ENCODE measurements at regions not wholly inside any gene's neighbourhood (a gene's known extent, or its start where the extent isn't known, plus 50 kb on each side); places are given as distances from the start of the nearest gene placed in this dataset.

DNA sequence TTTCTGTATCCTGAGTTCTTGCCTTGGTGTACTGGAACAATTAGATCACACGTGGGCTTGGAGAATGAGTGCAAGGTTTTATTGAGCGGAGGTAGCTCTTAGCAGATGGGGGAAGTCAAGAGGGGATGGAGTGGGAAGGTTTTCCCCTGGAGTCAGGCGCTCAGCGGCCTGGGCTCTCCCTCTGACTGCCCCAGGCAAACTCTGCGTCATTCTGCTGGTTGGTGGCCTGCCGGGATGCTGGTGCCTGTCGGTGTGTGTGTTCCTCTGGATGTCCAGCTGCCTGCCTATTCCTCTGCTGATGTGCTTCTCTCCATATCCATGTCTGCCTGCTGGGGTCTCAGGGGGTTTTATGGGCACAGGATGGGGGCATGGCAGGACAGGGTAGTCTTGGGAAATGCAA is 111.0 kb downstream of the TRIB2 start:
- DNase-seq (ENCODE audit: low read depth, low spot score): no peak

DNA sequence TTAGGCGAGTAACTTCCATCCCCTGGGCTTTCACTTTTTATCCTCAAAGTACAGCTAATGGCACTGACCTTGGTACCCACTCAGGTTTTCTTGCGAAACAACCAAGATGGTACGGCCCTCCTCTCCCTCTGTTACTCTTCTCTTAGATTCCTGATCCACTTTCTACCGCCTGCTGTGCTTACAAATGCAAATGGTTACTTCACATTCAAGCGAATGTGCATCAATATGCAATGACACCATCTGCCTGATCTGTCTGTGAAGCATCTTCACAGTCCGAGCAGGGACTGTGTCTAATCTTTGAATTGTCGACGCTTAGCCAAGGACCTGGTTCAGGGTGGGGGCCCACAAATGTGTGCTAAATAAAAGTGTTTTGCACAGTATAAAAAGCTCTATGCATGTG is 112.2 kb downstream of the TRIB2 start:
- DNase-seq (ENCODE audit: low read depth, low spot score): no peak

DNA sequence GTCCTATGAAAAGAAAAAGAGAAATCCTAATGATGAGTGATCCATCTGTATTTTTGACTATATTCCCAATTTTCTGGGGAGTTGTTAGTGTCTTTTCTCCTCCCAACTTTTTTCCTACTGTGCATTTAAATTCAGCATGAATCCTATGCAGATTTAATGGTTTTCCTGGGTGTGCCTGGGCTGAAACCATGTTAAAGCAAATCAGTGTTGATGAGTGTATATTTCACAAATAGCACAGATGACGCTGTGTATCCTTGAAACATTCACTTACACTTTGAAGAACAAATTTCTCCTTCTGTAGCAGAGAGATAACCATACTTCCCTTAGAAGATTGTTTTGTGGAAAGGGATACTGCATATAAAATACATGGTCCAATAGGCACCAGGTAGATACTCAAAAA is 114.3 kb downstream of the TRIB2 start:
- DNase-seq (ENCODE audit: low read depth, low spot score): no peak

DNA sequence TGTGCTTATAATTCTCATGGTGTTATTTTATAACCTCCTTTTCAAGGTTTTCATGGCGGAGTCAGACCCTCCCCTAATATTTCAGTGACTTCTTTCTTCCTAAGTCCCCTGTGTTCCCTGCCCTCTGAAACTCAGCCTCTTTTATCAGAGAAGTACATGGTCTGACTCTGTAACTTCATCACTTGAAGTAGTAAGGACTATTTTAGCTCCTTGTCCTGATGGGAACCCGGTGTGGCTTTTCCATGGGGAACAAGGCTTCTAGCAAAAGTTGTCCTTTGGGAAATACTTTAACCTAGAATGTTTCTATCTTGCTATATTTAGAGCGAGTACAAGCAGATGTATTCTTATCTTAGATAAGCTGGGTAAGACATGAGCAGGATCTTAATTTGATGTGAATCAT is 117.5 kb downstream of the TRIB2 start:
- no peak for DNase-seq (ENCODE audit: low read depth, low spot score)

DNA sequence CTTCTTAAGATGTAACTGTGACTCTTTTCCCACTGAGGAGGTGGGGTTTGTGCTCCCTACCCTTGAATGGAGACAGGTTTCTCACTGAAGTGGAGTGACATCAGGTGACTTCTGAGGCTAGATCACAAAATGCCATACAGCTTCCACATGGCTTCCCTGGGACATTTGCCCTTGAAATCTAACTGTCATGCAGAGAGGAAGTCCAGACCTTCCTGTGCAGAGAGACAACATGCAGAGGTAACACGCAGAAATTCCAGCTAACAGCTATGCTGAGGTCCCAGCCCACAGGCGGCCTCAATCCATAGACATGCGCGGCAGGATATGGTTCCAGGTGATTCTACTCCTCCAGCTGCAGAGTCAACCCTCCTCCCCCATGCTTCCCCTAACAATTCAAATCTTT is 119.0 kb downstream of the TRIB2 start:
- no peak for DNase-seq (ENCODE audit: low read depth, low spot score)

DNA sequence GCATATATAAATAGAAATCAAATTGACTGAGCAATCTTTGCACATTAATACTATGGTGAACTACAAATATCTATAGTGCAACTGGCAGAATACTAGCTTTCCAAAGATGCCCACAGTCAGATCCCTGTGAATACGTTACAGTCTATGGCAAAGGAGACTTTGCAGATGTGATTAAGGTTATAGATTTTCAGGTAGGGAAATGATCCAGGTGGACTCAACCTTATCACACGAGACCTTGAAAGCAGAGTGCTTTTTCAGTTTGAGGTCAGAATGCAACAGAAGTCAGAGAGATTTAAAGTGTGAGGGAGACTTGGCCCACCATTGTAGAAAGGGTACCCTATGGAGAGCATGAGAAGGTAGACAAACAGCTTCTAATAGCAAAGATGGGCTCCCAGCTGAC is 122.6 kb downstream of the TRIB2 start:
- no peak for DNase-seq (ENCODE audit: low read depth, low spot score)

DNA sequence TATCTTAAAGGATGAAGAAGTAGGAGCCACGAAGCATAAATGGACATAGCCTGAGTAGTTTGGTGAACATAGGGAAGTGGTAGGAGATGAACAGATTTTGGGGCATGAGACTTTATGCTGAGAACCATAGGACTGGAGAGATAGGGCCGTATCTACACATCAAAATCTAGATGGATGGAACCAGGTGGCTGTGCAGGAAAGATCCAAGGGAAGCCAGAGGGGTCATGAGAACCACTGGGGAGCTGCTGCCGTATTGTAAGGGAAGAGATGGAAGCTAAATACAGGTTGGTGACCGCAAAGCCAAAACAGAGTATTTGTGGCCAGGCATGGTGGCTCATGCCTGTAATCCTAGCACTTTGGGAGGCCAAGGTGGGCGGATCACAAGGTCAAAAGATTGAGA is 124.3 kb downstream of the TRIB2 start:
- no peak for DNase-seq (ENCODE audit: low read depth, low spot score)

DNA sequence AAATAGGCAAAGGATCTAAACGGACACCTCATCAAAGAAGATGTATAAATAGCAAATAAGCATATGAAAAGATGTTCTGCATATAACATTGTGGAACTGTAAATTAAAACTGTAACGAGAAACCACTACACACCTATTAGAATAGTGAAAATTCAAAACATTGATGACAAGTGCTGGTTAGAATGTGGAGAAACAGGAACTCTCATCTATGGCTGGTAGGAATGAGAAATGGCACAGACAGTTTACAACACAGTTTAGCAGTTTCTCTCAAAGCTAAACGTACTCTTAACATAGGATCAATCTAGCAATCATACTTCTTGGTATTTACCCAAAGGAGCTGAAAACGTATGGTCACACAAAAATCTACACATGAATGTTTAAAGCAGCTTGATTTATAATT is 126.2 kb downstream of the TRIB2 start:
- DNase-seq (ENCODE audit: low read depth, low spot score): no peak

DNA sequence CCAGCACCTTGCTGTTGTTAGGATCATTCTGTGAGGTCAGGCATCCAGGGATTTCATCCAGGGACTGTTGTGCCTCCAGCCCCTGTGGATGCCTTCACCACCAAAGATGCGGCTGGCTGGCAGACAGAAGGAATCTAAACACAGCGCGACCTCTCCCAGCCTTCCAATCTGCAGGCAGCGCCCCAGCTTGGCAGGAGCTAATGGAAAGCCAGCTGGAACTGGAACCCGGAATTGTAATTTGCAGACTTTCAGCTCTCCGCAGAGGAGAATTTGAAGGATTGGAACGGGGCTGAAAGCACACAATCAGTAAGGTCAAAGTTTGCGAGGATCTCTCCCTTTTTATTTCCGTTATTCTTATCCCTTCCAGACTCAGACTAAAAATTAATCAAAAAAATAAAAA is 127.8 kb downstream of the TRIB2 start:
- no peak for DNase-seq (ENCODE audit: low read depth, low spot score)

DNA sequence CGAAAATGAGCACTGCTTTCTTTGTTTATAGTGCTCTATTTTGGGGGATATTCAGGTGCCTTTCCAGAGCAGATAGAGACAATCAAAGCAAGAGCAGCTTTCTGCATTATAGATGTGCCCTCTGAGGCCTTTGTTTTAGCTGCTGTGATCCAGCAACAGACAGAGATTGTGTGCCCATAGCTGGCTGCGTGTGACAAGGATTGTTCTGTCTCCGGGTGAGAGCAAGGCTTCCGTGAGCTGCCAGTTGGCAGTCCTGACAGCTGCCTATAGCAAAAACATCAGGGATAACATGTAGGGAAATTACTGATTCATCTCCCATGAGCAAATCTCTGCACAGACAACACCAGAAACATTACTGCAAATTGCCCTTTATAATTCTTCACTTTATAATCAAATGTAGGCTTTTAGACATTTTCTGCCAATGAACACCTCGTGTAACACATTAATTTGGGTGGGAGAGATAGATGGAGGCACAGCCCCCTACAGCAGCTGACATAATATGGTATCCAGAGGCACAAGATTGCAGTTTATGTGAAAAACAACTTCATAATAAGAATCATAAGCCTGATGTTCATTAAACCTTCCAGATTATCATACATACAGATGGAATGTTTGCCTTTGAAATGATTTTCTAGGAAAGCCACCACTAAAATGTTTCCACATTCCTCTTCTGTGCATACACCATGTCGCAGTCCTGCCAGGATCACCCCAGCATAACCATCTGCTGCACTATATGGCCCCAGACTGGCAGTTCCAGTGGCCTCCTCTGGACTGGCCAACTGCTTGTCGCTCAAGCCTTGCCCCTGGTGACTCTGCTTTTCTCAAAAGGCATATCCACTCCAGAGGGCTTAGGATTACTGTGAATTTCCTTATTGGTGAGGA is 131.2 kb downstream of the TRIB2 start:
- no peak for DNase-seq (ENCODE audit: low read depth, low spot score)

DNA sequence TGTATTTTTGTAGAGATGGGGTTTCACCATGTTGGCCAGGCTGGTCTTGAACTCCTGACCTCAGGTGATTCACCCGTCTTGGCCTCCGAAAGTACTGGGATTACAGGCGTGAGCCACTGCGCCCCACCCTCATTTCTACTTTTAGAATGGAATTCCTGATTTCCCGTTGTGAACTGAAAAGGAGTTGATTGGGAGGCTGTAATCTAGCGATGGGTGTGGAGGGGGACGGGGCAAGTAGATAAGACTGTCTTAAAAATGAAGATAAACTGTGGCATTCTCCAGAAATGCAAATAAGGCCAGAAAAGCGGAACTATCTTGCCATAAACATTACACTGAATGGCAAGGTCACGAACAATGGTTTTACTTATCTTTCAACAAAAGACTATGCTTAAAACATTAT is 135.4 kb downstream of the TRIB2 start:
- no peak for DNase-seq (ENCODE audit: low read depth, low spot score)

DNA sequence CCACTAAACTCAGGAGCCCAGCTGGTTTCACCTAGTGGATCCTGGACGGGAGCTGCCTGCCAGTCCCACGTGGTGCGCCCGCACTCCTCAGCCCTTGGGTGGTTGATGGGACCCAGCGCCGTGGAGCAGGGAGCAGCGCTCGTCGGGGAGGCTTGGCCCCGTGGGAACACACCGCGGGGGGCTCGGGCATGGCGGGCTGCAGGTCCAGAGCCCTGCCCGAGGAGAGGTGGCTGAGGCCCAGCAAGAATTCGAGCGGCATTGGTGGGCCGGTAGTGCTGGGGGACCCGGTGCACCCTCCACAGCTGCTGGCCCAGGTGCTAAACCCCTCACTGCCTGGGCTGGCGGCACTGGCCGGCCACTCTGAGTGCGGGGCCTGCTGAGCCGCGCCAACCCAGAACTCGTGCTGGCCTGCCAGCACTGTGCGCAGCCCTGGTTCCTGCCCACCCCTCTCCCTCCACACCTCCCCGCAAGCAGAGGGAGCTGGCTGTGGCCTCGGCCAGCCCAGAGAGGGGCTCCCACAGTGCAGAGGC is 137.3 kb downstream of the TRIB2 start:
- DNase-seq (ENCODE audit: low read depth, low spot score): no peak

DNA sequence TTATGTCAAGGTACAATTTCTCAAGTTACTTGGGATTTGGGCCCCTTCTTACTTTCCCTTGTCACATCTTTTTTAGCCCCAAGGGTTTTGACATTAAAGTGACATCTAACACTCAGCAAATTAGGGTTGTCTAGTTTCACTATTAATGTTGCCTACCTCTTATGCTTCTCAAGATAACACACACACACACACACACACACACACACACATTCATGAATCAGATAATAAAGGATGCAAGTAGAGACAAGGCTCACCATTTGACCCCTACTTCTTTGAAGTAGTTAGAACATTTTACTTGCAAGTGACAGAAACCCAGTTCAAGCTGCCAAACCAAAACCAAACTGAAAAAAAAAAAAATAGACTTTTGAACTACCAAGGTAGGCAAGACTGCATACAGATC is 138.8 kb downstream of the TRIB2 start:
- no peak for DNase-seq (ENCODE audit: low read depth, low spot score)

DNA sequence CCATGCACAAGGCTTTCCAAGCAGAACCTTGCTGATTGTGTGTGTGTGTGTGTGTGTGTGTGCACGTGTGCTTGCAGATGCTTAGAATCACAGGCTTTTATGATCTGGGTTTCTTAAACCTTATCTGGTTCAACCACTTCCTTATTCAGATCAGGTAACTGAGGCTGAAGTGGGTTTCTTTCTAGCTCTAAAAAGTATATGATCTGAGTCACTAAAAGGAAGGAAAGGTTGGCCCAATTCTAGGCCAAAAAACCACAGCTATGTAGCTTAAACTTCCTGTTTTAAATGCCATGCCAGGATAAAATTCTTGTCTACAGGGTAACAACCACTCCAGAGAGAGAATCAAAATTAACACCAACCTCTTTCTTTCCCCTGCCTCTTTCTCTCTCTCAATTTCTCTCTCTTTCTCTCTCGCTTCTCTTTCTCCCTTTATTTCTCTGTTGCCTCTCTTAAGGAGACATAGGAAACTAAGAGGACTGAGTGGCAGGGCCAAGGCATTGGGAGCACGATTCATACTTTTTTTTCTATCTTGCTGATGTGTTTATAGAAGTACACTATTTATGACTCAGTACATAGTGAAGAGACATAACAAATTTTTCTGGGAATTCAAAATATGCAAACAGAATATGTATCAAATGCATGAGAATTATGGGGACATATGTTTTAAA is 140.3 kb downstream of the TRIB2 start:
- no peak for DNase-seq (ENCODE audit: low read depth, low spot score)

DNA sequence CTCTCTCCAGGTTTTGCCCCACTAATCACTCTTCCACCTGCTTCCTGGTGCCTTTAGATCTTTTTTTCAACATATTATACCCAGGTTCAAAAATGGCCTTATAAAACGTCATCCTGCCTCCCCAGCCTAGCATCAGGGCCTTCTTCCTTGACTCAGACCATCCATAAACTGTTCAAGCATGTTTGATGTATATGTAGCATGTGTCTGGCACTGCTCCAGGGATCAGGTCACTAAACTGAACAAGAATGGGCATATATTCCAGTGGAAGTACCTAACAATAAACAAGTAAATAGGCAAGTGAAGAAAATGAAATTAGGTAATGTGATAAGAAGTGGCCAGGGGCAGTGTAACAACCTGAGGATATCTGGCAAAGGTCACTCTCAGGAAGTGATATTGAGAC is 141.2 kb downstream of the TRIB2 start:
- no peak for DNase-seq (ENCODE audit: low read depth, low spot score)

DNA sequence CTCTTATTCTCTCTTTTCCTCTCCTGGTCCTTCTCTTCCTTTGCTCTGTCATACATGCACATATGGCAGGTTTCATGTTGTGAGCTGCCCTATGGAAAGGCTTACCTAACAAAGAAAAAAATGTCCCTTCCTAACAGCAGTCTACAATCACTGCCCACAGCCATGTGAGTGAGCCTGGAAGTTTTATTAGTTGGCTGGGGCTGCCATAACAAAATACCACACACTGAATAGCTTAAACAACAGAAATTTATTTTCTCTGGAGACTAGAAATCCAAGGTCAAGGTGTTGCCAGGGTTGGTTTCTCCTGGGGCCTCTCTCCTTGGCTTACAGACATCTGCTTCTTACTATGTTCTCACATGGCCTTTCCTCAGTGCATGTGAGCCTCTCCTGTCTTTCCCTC is 142.1 kb downstream of the TRIB2 start:
- no peak for DNase-seq (ENCODE audit: low read depth, low spot score)

DNA sequence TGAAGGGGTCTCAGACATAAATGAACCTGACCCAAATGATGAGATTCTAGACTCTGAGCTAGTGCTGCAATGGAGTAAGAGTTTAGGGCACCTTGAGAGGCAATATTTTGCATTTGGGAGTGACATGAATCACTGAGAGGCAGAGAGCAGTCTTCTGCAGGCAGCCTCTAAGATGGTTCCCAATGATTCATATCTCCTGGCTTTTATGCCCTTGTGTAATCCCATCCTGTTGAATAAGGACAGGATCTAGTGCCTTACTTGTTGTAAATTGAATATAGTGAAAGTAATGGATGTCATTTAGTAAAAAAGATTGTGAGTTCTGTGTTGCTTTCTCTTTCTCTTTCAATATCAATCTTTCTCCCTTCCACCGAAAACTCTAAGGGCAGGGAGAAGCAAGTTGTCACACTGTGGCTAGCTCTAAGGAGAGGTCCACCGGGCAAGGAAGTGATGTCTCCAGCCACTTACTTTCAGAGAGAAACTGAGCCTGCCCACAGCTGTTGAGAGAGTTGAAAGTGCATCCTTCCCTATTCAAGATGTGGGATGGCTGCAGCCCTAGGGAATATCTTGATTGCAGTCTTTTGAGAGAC is 144.7 kb downstream of the TRIB2 start:
- no peak for DNase-seq (ENCODE audit: low read depth, low spot score)

DNA sequence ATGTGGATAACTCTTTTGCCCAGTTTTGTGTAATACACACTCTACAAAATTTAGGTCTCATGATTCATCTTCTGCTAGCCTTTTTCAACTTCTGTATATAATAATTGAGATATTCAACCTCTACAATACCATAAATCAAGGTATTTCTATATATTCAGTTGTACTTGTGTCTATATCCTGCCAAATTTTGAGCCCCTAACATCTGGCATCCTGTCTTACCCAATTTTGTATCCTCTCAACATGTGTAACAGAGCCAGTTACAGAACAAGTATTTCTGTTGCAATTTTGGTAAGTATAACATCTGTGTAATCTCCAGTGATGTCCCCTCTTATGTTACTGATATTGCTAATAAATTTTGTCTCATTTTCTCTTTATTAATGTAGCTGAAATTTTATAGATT is 145.8 kb downstream of the TRIB2 start:
- no peak for DNase-seq (ENCODE audit: low read depth, low spot score)

DNA sequence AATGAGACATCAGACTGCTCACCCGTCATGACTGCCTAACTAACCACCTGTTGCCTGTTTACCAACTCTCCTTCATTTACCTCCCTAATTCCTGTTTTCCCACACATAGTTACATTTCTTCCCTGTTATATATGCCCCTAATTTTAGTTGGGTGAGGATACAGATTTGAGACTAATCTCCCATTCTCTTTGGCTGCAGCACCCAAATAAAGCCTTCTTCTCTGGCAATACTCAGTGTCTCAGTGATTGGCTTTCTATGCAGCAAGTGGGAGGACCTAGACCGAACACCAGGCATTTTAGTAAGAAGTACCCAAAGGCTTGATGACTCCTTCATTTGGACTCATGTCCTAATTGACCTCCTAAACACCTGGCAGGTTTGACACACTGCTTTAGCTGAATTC is 147.2 kb downstream of the TRIB2 start:
- no peak for DNase-seq (ENCODE audit: low read depth, low spot score)

DNA sequence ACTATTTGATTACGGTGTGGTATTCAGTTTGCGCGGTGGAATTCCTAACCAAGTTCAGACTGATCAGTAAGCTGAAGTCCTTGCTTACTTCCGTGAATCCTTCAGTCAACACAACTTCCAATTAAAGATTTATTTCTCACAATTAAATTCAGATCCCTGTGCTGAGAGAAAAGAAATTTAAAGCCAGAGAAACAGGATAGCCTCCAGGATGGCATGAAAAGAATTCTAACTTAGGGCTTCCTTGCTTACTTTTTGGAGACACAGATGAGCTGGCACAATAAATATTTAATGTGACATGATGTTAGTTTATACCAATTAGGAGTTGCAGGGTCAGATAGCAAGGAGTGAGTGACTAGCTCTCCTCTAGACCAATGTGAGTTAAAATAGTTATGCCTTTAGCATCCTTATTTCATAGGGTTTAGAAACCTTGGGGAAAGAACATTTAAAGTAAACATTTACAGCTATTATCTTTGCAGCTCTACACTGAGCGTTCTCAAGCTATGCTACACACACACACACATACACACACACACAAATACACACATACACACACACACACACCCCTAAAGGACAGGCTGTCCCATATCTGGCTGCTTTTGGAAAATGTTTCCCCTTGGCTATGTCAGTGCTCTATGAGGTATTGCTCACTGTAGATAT is 151.0 kb downstream of the TRIB2 start:
- no peak for DNase-seq (ENCODE audit: low read depth, low spot score)

DNA sequence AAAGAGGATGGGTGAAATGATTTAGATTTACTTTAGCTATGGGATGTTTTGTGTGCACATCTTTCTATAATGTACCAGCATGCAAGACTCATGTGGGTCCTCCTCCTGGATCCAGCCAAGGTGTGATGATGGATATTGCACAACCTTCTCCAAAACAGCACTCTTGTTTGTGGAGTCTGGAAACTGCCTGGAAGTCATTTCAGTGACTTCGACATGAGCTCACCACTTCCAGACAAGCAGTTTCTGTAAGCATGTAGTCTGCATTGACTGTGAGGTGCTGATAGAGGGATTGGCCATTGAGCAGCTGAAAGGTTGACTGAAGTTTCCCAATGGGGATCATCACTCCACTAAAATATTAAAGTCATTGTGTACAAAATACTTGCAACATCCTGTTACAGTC is 154.0 kb downstream of the TRIB2 start:
- no peak for DNase-seq (ENCODE audit: low read depth, low spot score)

DNA sequence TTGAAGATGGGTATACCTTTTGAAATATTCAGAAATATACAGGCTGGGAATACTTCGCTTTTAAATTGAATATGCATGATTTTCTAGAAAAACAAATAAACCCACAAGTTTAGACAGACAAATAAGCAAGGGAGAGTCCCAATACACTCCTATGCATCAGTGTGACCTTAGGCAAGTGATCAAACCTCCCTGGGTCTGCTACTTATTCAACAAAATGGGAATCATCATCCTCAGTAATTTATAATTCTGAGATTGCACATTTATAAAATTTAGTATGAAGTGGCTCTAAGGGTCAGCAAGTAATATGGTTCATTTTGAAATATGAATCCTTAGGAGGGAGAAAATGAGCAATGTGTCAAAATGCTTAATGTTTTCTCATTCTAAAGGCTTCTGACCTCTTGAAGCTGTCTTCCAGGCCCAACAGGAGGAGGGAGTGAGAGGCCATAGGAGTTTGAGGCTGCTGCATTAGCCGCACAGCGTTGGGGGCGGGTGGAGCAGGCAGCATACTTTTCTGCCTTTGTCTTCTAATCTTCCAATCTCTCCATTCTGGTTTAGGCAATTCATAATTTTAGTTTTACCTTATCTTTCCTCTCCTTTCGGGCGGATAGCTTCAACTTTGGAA is 155.1 kb downstream of the TRIB2 start:
- no peak for DNase-seq (ENCODE audit: low read depth, low spot score)
